NCI-H1048 (cell line): ENCODE measurements at regions not wholly inside any gene's neighbourhood (a gene's known extent, or its start where the extent isn't known, plus 50 kb on each side); places are given as distances from the start of the nearest gene placed in this dataset.

ENCODE experiments used
- DNase-seq: peaks from one replicate; lab custom pipeline; 2025; lab: John Stamatoyannopoulos, UW

- DNase-seq: no peak
Measured at GRCh38 chr1:187442603-187443002, 613.9 kb downstream of the PLA2G4A start.

- DNase-seq: no peak
Measured at GRCh38 chr1:187443939-187444338, 615.2 kb downstream of the PLA2G4A start.

- DNase-seq: no peak
Measured at GRCh38 chr1:187445066-187445465, 616.3 kb downstream of the PLA2G4A start.

GRCh38 chr1:187451238-187451637, 622.5 kb downstream of the PLA2G4A start:
- DNase-seq: no peak

- no peak for DNase-seq
Measured at GRCh38 chr1:187454010-187454409, 625.3 kb downstream of the PLA2G4A start.

GRCh38 chr1:187456446-187456845, 627.7 kb downstream of the PLA2G4A start:
- DNase-seq: no peak

- DNase-seq: no peak
Measured at GRCh38 chr1:187460093-187460492, 631.3 kb downstream of the PLA2G4A start.

GRCh38 chr1:187464320-187464719, 635.6 kb downstream of the PLA2G4A start:
- DNase-seq: no peak

- no peak for DNase-seq
Measured at GRCh38 chr1:187465441-187465840, 636.7 kb downstream of the PLA2G4A start.

GRCh38 chr1:187469836-187470235, 641.1 kb downstream of the PLA2G4A start:
- no peak for DNase-seq

- no peak for DNase-seq
Measured at GRCh38 chr1:187471555-187471954, 642.8 kb downstream of the PLA2G4A start.

GRCh38 chr1:187474336-187474735, 645.6 kb downstream of the PLA2G4A start:
- DNase-seq: no peak

GRCh38 chr1:187476671-187477070, 647.9 kb downstream of the PLA2G4A start:
- no peak for DNase-seq

- no peak for DNase-seq
Measured at GRCh38 chr1:187477103-187477502, 648.4 kb downstream of the PLA2G4A start.

GRCh38 chr1:187477535-187477934, 648.8 kb downstream of the PLA2G4A start:
- no peak for DNase-seq

- no peak for DNase-seq
Measured at GRCh38 chr1:187481581-187482148, 652.9 kb downstream of the PLA2G4A start.

- DNase-seq: no peak
Measured at GRCh38 chr1:187490266-187490665, 661.5 kb downstream of the PLA2G4A start.

- DNase-seq: no peak
Measured at GRCh38 chr1:187491082-187491720, 662.5 kb downstream of the PLA2G4A start.

GRCh38 chr1:187498028-187498427, 669.3 kb downstream of the PLA2G4A start:
- DNase-seq: no peak

GRCh38 chr1:187504779-187505178, 676.0 kb downstream of the PLA2G4A start:
- no peak for DNase-seq

GRCh38 chr1:187509091-187509490, 680.3 kb downstream of the PLA2G4A start:
- DNase-seq: no peak

- DNase-seq: no peak
Measured at GRCh38 chr1:187513190-187513589, 684.4 kb downstream of the PLA2G4A start.

- no peak for DNase-seq
Measured at GRCh38 chr1:187514110-187514509, 685.4 kb downstream of the PLA2G4A start.

- DNase-seq: no peak
Measured at GRCh38 chr1:187516874-187517273, 688.1 kb downstream of the PLA2G4A start.
